ENCODE measurements at regions not wholly inside any gene's neighbourhood (a gene's known extent, or its start where the extent isn't known, plus 50 kb on each side); places are given as distances from the start of the nearest gene placed in this dataset.

GRCh38 chr4:180990931-180991330, 1252.3 kb upstream of the TENM3 start:
- DNase-seq (ENCODE audit: low read depth) = no peak

GRCh38 chr4:180993244-180993836, 1249.9 kb upstream of the TENM3 start:
- DNase-seq (ENCODE audit: low read depth) = no peak

GRCh38 chr4:180994722-180995121, 1248.5 kb upstream of the TENM3 start:
- DNase-seq (ENCODE audit: low read depth) = no peak

GRCh38 chr4:180999217-180999616, 1244.0 kb upstream of the TENM3 start:
- DNase-seq (ENCODE audit: low read depth) = no peak

GRCh38 chr4:181004056-181004455, 1239.1 kb upstream of the TENM3 start:
- no peak for DNase-seq (ENCODE audit: low read depth)

- DNase-seq (ENCODE audit: low read depth) = peak; percentile 9
Observed at GRCh38 chr4:181006499-181007260, 1236.5 kb upstream of the TENM3 start.

- peak; percentile 27 for DNase-seq (ENCODE audit: low read depth)
Observed at GRCh38 chr4:181007751-181008150, 1235.5 kb upstream of the TENM3 start.

GRCh38 chr4:181008164-181008563, 1235.0 kb upstream of the TENM3 start:
- peak; percentile 59 for DNase-seq (ENCODE audit: low read depth)

GRCh38 chr4:181013162-181013561, 1230.0 kb upstream of the TENM3 start:
- DNase-seq (ENCODE audit: low read depth) = no peak

GRCh38 chr4:181017038-181017437, 1226.2 kb upstream of the TENM3 start:
- peak; percentile 5 for DNase-seq (ENCODE audit: low read depth)

- no peak for DNase-seq (ENCODE audit: low read depth)
Observed at GRCh38 chr4:181018472-181018871, 1224.7 kb upstream of the TENM3 start.

- DNase-seq (ENCODE audit: low read depth) = no peak
Observed at GRCh38 chr4:181018913-181019312, 1224.3 kb upstream of the TENM3 start.

GRCh38 chr4:181020456-181020855, 1222.7 kb upstream of the TENM3 start:
- no peak for DNase-seq (ENCODE audit: low read depth)

GRCh38 chr4:181021213-181021612, 1222.0 kb upstream of the TENM3 start:
- DNase-seq (ENCODE audit: low read depth) = peak; percentile 2

GRCh38 chr4:181030135-181030921, 1212.9 kb upstream of the TENM3 start:
- peak; percentile 67 for DNase-seq (ENCODE audit: low read depth)

GRCh38 chr4:181030961-181031360, 1212.2 kb upstream of the TENM3 start:
- DNase-seq (ENCODE audit: low read depth) = peak; percentile 62

GRCh38 chr4:181043486-181043885, 1199.7 kb upstream of the TENM3 start:
- no peak for DNase-seq (ENCODE audit: low read depth)

GRCh38 chr4:181046809-181047208, 1196.4 kb upstream of the TENM3 start:
- DNase-seq (ENCODE audit: low read depth) = no peak

- no peak for DNase-seq (ENCODE audit: low read depth)
Observed at GRCh38 chr4:181051931-181052330, 1191.3 kb upstream of the TENM3 start.

- no peak for DNase-seq (ENCODE audit: low read depth)
Observed at GRCh38 chr4:181061787-181062186, 1181.4 kb upstream of the TENM3 start.

- no peak for DNase-seq (ENCODE audit: low read depth)
Observed at GRCh38 chr4:181063212-181063611, 1180.0 kb upstream of the TENM3 start.

GRCh38 chr4:181077341-181077740, 1165.9 kb upstream of the TENM3 start:
- DNase-seq (ENCODE audit: low read depth) = no peak

GRCh38 chr4:181078196-181078595, 1165.0 kb upstream of the TENM3 start:
- DNase-seq (ENCODE audit: low read depth) = no peak

Measured in RPMI7951 (cell line).